ENCODE measurements at regions not wholly inside any gene's neighbourhood (a gene's known extent, or its start where the extent isn't known, plus 50 kb on each side); places are given as distances from the start of the nearest gene placed in this dataset.

- H3K27ac Mint-ChIP-seq, result no peak overlapping the region
- ATAC-seq (ENCODE audit: low read depth) (no peak), DNase-seq (no peak)
- H3K27me3 Mint-ChIP-seq, result no peaks in the 10 kb centered on the region
- no peak for TF ChIP-seq CTCF (IDR thresholded peaks at IDR 0.05)
- H3K4me3 Mint-ChIP-seq, result no peak overlapping the region
- H3K36me3 Mint-ChIP-seq (ENCODE audit: low read depth), result no peaks in the 10 kb centered on the region
- CTCF ChIA-PET, result no interaction called here
- intact Hi-C loops (cut with micrococcal nuclease), result no loop called here
- H3K4me1 Mint-ChIP-seq, result no peaks in the 10 kb centered on the region
- no peaks in the 10 kb centered on the region for H3K9me3 Mint-ChIP-seq
- POLR2A ChIA-PET, result no interaction called here
Observed at GRCh38 chr18:51778115-51778514, 561.9 kb upstream of the DCC start.

- intact Hi-C loops (cut with micrococcal nuclease), result no loop called here
- no peaks in the 10 kb centered on the region for H3K36me3 Mint-ChIP-seq (ENCODE audit: low read depth)
- CTCF ChIA-PET, result no interaction called here
- ATAC-seq (ENCODE audit: low read depth) (no peak), DNase-seq (no peak)
- no peak for TF ChIP-seq CTCF (IDR thresholded peaks at IDR 0.05)
- H3K9me3 Mint-ChIP-seq, result no peaks in the 10 kb centered on the region
- POLR2A ChIA-PET, result no interaction called here
- no peak overlapping the region for H3K4me3 Mint-ChIP-seq
- H3K27me3 Mint-ChIP-seq, result no peaks in the 10 kb centered on the region
- no peak overlapping the region for H3K27ac Mint-ChIP-seq
- H3K4me1 Mint-ChIP-seq, result no peaks in the 10 kb centered on the region
Observed at GRCh38 chr18:51789871-51790270, 550.1 kb upstream of the DCC start.

DNA sequence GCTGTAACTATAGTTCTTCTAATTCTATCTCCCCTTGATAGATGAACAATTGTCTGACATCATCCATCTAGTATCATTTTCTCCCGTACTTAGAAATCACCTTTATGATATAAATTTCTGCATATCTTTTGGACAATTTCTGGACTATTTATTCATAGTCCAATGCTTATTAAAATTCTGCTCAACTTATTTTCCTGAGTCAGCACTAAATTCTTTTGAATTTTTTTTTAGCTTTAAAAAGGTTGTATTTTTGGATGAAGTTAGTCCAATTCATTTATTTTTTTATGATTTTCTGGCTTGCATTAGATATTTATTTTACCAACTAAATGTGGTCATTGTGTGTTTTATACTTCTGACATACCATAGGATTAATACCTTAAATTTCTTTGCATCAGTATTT is 538.5 kb upstream of the DCC start:
- CTCF ChIA-PET, result no interaction called here
- H3K27me3 Mint-ChIP-seq, result no peaks in the 10 kb centered on the region

GRCh38 chr18:51802569-51803428 is 537.2 kb upstream of the DCC start:
- no peaks in the 10 kb centered on the region for H3K36me3 Mint-ChIP-seq (ENCODE audit: low read depth)
- DNase-seq, result no peak
- H3K27ac Mint-ChIP-seq, result no peak overlapping the region
- no peak for TF ChIP-seq CTCF (IDR thresholded peaks at IDR 0.05)
- no peaks in the 10 kb centered on the region for H3K9me3 Mint-ChIP-seq
- ATAC-seq (ENCODE audit: low read depth), result no peak
- no peaks in the 10 kb centered on the region for H3K27me3 Mint-ChIP-seq
- no peaks in the 10 kb centered on the region for H3K4me1 Mint-ChIP-seq
- intact Hi-C loops (cut with micrococcal nuclease), result no loop called here
- H3K4me3 Mint-ChIP-seq, result no peak overlapping the region
- POLR2A ChIA-PET, result no interaction called here
- CTCF ChIA-PET, result no interaction called here

More for the DNA sequence above, 538.5 kb upstream of the DCC start:
- no peak overlapping the region for H3K27ac Mint-ChIP-seq
- ATAC-seq (ENCODE audit: low read depth), result no peak
- no peak overlapping the region for H3K4me3 Mint-ChIP-seq
- no peaks in the 10 kb centered on the region for H3K36me3 Mint-ChIP-seq (ENCODE audit: low read depth)
- POLR2A ChIA-PET, result no interaction called here
- no peaks in the 10 kb centered on the region for H3K9me3 Mint-ChIP-seq
- no peak for DNase-seq
- intact Hi-C loops (cut with micrococcal nuclease), result no loop called here
- no peak for TF ChIP-seq CTCF (IDR thresholded peaks at IDR 0.05)
- no peaks in the 10 kb centered on the region for H3K4me1 Mint-ChIP-seq

DNA sequence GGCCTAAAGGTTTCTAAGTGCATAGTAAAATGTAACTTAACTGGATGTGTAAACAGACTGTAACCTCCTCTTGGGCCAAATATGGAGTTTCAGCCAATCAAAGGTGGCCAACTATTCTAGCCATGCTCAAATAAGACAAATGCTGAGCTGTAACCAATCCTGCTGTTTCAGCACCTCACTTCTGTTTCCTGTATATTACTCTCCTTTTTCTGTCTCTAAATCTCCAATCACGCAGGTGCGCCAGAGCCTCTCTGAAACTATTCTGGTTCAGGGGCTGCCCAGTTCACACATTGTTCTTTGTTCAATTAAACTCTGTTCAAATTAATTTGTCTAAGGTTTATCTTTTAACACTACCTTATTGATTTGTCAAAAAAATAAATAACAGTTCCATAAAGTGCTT is 532.7 kb upstream of the DCC start:
- no peaks in the 10 kb centered on the region for H3K9me3 Mint-ChIP-seq
- CTCF ChIA-PET, result no interaction called here

More for the DNA sequence above, 532.7 kb upstream of the DCC start:
- no peak for TF ChIP-seq CTCF (IDR thresholded peaks at IDR 0.05)
- Mint-ChIP-seq H3K36me3 (ENCODE audit: low read depth) (no peaks in the 10 kb centered on the region), H3K4me1 (no peaks in the 10 kb centered on the region), H3K27ac (no peak overlapping the region), H3K27me3 (no peaks in the 10 kb centered on the region), H3K4me3 (no peak overlapping the region)
- DNase-seq (no peak), ATAC-seq (ENCODE audit: low read depth) (no peak)
- POLR2A ChIA-PET, result no interaction called here
- intact Hi-C loops (cut with micrococcal nuclease), result no loop called here

All from activated B cell treated with CpG ODN at 0.5 μM for 24 hours (primary cell).